Neuron (in vitro differentiated cells): ENCODE measurements at regions not wholly inside any gene's neighbourhood (a gene's known extent, or its start where the extent isn't known, plus 50 kb on each side); places are given as distances from the start of the nearest gene placed in this dataset.
"Not testable (repeated sequence)": the region's sequence is repeated elsewhere in the genome, so short reads cannot be mapped to it uniquely, and the experiment has no call there.

ENCODE experiments used
- H2AFZ ChIP-seq: one replicate; pipeline ENCODE4 v1.6.1; 2013; ENCODE audit warnings: low read depth, mild to moderate bottlenecking, inconsistent platforms, low read length, moderate library complexity
- H3K27me3 ChIP-seq: one replicate; pipeline ENCODE4 v1.6.1; 2013; ENCODE audit warnings: low read length; ENCODE audit not compliant: insufficient read depth
- H3K36me3 ChIP-seq: one replicate; pipeline ENCODE4 v1.6.1; 2013; ENCODE audit warnings: low read length; ENCODE audit not compliant: insufficient read depth
- H3K4me1 ChIP-seq: one replicate; pipeline ENCODE4 v1.6.1; 2013; ENCODE audit warnings: low read length; ENCODE audit not compliant: insufficient read depth
- H3K4me3 ChIP-seq: 2 replicates; pipeline ENCODE4 v1.5.1; 2013; ENCODE audit warnings: mild to moderate bottlenecking, low read length, moderate library complexity
- H3K9me3 ChIP-seq: one replicate; pipeline ENCODE4 v1.6.1; 2013; ENCODE audit warnings: low read length

DNA sequence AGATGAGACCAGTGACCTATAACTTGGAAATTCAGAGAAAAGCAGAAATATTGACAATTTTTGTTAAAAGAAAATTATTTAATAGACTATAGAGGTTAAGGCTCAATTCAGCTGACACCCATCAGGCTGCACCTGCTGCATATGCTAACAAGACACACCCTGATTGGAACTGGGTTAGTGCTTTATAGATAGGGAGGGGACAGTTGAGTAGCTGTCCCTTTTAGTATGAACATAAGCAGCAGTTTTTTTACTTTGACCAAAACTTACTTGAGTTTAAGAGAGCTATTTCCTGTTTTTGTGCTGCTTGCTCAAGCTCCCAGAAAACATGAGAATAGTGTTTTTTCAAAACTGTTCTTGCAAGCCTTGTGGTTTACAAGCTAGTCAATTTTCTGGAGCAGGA is 292.6 kb downstream of the LRRC3B start:
- no peaks in the 10 kb centered on the region for H3K4me1 ChIP-seq
- H2AFZ ChIP-seq, result no peak overlapping the region
- H3K4me3 ChIP-seq, result no peak overlapping the region
- H3K36me3 ChIP-seq, result no peaks in the 10 kb centered on the region
- no peaks in the 10 kb centered on the region for H3K9me3 ChIP-seq
- H3K27me3 ChIP-seq, result no peaks in the 10 kb centered on the region

DNA sequence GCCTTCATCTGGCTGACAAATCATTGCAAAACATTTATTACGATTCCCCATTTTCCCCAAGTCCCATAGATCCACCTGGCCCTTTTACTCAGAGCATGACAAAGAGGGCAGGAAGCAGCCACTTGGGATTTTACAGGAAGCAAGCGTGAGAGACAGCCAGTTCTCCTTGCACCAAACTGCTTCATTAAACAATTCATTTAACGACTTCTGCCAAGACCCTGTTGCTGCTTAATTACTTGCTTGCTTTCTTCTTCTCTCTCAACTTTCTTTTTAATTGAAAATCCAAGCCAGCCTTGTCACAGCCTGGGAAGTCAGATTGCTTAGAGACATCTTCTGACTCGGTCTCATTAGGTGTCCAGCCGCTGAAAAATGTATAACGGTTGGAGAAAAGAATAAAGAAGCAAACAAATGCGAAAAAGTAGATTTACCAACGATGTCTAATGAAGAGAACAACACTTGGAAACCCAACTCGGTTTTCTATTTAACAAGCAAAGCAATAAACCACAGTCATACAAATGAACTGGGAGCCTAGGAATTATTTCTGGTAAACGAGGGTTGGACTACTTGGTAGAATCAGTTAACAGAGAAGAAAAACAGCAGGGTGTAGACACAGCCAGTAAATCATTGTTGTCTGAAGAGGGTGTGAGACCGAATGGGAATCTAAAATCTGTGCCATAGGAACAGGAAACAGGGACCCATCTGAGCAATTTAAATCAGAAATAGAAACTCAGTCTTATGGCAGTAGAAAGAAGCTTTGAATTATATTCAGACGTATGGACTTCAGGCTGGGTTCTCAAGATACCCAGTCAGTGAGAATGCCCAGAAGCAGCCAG is 298.3 kb downstream of the LRRC3B start:
- Histone ChIP-seq H3K4me3 (no peak overlapping the region), H3K4me1 (peaks cover 8% of the 10 kb centered on the region)

DNA sequence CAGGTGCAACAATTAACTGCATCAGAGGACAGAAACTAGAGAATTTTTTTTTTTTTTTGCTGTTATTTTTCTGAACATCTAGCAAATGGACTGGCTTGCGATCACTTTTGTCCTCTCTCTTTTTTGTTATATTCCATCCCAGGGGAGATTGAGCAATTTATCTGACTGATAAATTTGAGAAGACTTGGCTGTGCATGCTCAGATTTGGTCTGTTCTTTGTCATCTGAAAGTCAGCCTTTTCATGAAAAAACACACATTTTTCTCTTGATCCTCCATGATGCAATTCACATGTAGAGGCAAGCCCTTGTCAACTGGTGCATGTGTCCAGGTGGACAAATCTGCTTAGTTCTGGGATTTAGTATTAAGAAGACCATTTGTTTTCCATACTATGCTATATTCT is 309.3 kb downstream of the LRRC3B start:
- Histone ChIP-seq H3K4me3 (no peak overlapping the region), H3K36me3 (no peaks in the 10 kb centered on the region), H3K27me3 (no peaks in the 10 kb centered on the region), H3K4me1 (no peaks in the 10 kb centered on the region), H3K9me3 (no peaks in the 10 kb centered on the region), H2AFZ (no peak overlapping the region)

More for the DNA sequence above, 298.3 kb downstream of the LRRC3B start:
- Histone ChIP-seq H2AFZ (no peak overlapping the region), H3K27me3 (no peaks in the 10 kb centered on the region), H3K36me3 (no peaks in the 10 kb centered on the region), H3K9me3 (no peaks in the 10 kb centered on the region)

DNA sequence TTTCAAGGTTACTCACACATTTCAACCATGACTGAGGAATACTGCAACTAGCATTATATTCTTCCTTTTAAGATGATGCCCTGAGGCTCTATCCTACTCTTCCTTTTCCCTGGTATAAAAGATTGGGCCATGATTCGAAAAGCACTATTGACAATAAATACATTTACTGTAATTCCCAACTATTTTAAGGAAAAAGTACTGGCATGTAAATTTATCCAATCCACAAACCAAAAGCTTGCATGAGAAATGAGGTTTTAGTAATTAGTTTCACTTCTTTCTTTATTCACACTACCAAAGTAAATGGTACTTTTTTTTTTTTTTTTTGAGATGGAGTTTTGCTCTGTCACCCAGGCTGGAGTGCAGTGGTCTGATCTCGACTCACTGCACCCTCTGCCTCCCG is 310.2 kb downstream of the LRRC3B start:
- Histone ChIP-seq H3K9me3 (no peaks in the 10 kb centered on the region), H3K36me3 (no peaks in the 10 kb centered on the region), H3K4me1 (no peaks in the 10 kb centered on the region), H3K4me3 (no peak overlapping the region), H3K27me3 (no peaks in the 10 kb centered on the region), H2AFZ (no peak overlapping the region)

DNA sequence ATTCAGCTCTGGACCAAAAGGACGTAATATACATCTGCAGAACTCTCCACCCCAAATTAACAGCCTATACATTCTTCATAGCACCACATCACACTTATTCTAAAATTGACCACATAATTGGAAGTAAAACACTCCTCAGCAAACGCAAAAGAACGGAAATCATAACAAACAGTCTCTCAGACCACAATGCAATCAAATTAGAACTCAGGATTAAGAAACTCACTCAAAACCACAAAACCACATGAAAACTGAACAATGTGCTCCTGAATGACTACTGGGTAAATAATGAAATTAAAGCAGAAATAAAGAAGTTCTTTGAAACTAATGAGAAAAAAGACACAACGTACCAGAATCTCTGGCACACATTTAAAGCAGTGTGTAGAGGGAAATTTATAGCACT is 322.9 kb downstream of the LRRC3B start:
- not testable (repeated sequence) for H3K9me3 ChIP-seq, H2AFZ ChIP-seq, H3K4me3 ChIP-seq, H3K4me1 ChIP-seq, H3K27me3 ChIP-seq, H3K36me3 ChIP-seq

DNA sequence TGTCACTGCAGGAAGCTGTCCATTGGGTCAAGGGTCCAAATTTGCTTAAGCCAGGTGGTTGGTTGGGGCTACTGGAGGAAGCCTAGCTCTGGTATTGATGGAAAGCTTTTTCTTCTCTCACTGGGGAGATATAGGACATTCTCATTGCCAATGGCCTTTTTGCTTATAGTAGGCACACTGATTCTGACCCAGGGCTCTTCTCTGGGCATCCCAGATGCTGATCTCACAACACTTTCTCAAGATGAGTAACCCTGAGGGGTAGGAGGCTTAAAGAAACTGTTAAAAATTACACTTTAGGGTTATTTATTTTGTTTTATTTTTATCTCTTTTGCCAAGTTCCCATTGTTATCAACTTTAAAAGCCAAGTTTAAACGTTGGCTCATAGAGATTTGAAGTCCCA is 337.8 kb downstream of the LRRC3B start:
- no peaks in the 10 kb centered on the region for H3K4me1 ChIP-seq
- H3K4me3 ChIP-seq, result no peak overlapping the region
- no peaks in the 10 kb centered on the region for H3K9me3 ChIP-seq
- no peaks in the 10 kb centered on the region for H3K36me3 ChIP-seq
- H3K27me3 ChIP-seq, result no peaks in the 10 kb centered on the region
- H2AFZ ChIP-seq, result no peak overlapping the region

DNA sequence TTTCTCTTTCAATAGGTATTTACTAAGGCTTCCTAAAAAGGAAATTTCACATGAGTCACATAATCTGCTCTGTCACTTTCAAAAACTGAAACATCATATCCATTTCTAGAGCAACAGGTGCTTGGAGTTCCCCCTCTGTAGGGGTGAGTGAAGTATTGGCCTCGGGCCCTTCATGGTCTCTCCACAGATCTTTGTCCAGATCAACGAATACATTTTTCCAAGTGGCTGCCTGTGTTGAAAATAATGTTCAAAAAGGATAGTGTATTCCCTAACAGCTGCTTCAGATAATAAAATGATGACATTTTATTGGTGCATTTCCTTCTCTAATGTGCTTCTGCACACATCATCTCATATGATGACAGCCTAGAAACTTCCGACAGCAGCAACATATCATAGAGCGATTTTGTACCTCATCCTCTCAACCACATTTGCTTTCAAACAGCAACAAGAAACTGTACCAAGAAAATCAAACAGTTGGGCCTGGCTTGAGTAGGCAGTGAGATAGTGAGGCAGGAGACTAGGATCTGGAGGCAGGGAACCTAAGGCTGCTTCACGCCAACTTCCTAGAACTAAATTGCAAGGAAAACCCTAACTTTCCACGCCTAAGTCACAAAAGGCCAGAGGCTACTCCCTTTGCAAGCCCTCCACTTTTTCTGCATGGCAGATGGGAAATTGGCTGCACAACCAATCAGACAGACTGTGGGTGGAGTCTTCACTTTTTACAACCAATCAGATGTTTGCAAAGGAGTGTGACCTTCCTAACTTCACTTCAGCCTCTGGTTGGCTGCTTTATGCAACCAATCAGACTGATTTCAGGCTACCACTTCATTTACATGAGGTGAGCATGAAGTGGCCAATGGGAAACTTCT is 340.2 kb downstream of the LRRC3B start:
- Histone ChIP-seq H3K4me3 (no peak overlapping the region), H2AFZ (no peak overlapping the region), H3K36me3 (no peaks in the 10 kb centered on the region), H3K9me3 (no peaks in the 10 kb centered on the region), H3K27me3 (no peaks in the 10 kb centered on the region), H3K4me1 (no peaks in the 10 kb centered on the region)

DNA sequence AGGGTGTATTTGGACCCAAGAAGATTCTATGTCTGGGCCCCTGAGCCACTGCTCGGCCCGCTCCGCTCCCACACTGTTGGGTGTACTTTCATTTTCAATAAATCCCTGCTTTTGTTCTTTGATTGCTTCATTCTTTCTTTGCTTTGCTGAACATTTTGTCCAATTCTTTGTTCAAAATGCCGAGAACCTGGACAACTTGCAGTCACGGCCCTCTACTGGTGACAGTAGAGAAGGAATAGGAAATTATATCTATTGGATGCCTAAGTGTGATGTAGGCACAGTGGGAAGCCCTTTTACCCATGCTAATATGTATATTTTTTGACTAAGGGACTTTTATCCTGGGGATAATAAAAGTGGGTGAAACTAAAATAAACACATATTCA is 340.8 kb downstream of the LRRC3B start:
- H3K4me1 ChIP-seq, result no peaks in the 10 kb centered on the region
- no peaks in the 10 kb centered on the region for H3K9me3 ChIP-seq
- no peaks in the 10 kb centered on the region for H3K36me3 ChIP-seq
- H3K4me3 ChIP-seq, result no peak overlapping the region
- no peak overlapping the region for H2AFZ ChIP-seq
- no peaks in the 10 kb centered on the region for H3K27me3 ChIP-seq

DNA sequence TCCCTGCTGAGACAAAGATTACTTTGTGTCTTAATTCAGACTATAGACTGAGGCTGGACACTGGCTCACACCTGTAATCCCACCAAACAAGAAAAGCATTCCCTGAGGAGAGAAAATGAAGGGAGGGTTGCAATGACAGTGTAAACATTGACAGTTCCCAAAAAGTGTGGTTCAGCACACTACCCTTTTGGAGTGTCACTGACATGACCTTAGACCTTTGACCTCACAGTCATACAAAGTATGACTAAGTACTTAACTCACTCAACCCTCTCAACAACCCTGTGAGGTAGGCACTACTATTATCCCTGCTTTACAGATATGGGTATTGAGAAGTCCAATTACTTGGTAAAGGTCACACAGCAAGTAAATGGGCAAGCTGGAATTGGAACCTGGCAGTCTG is 341.7 kb downstream of the LRRC3B start:
- no peaks in the 10 kb centered on the region for H3K9me3 ChIP-seq

DNA sequence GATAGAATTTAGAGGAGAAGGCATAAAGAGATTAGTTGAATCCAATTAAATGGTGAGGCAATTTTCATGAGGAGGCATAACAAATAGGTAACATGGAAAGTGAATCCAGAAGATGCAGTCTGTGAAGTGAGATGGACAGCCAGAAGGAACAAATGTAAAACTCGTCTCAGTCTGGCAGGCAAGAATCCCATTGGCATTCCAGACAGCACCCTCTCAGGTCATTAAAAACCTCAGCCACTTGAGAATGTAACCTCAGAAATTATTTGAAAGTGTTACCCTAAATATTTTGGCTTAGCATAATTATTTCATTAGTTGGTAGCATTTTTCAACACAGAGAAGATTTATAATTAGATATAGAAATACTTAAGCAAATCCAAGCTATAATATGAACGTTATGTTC is 342.3 kb downstream of the LRRC3B start:
- Histone ChIP-seq H3K36me3 (no peaks in the 10 kb centered on the region), H3K4me1 (no peaks in the 10 kb centered on the region), H2AFZ (no peak overlapping the region), H3K27me3 (no peaks in the 10 kb centered on the region), H3K9me3 (no peaks in the 10 kb centered on the region), H3K4me3 (no peak overlapping the region)

More for the DNA sequence above, 341.7 kb downstream of the LRRC3B start:
- H3K4me1 ChIP-seq, result no peaks in the 10 kb centered on the region
- no peak overlapping the region for H3K4me3 ChIP-seq
- H3K36me3 ChIP-seq, result no peaks in the 10 kb centered on the region
- no peaks in the 10 kb centered on the region for H3K27me3 ChIP-seq
- H2AFZ ChIP-seq, result no peak overlapping the region

DNA sequence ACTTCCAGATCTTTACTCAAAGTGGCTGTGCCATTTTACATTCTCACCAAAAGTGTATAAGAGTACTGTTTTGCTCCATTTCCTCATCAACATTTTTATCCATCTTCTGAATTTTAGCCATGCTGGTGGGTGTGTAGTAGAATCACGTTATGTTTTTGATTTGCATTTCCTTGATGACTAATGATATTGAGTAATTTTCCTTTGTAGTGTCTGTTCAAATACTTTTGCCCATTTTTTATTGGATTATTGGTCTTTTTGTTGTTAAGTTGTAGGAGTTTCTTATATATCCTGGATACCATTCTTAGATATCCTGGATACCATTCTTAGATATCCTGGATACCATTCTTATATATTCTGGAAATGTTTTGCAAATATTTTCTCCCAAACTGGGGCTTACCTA is 344.9 kb downstream of the LRRC3B start:
- no peak overlapping the region for H2AFZ ChIP-seq

DNA sequence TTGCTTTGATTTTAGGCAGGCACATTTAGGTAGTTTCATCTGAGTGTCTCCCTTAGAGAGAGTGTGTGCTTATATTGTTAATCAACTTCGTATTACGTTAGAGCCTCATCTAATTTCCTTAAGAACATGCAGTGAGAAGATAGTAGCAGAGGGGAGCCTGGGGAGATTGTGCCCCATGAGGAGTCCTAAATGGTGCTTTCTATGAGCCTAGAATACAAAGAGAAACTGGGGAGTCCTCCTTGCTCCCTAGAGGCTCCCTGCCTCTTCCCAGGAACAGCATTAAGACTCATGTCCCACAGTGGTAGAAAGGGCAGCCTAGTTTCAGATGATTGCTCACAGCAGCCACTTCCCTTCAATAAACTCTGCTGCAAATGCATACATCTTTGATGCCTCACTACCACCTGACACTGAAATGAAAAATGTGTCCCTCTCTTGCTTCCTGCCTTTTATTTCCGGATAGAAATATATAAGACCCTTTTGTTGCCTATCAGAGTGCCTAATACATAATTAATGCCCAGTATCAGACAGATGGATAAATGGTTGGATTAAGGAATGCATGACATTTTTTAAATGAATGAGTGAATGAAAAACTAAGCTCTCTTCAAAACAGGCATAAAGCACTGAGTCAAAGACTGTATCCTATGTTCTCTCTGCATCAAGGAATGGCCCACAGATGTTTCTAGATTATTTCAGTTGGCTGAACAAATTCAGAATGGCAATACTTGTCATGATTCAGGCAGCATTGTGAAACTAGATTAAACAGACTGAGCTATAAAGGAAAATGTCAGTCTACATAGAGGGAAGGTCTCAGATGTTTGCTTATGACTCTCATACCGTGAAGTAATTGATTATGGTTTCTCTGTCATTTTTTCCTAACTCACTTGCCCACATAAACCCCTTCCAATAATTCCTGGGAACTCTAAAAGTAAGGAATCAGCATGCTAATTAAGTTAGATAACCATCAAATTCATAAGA is 362.1 kb downstream of the LRRC3B start:
- Histone ChIP-seq H3K36me3 (no peaks in the 10 kb centered on the region), H3K4me1 (peaks cover 8% of the 10 kb centered on the region), H3K27me3 (no peaks in the 10 kb centered on the region), H3K9me3 (no peaks in the 10 kb centered on the region), H2AFZ (no peak overlapping the region), H3K4me3 (no peak overlapping the region)

More for the DNA sequence above, 344.9 kb downstream of the LRRC3B start:
- Histone ChIP-seq H3K27me3 (no peaks in the 10 kb centered on the region), H3K9me3 (no peaks in the 10 kb centered on the region), H3K4me3 (no peak overlapping the region), H3K36me3 (no peaks in the 10 kb centered on the region), H3K4me1 (no peaks in the 10 kb centered on the region)
